Vagina (tissue), 2 donors: ENCODE measurements at regions not wholly inside any gene's neighbourhood (a gene's known extent, or its start where the extent isn't known, plus 50 kb on each side); places are given as distances from the start of the nearest gene placed in this dataset.

Experiments
- CTCF ChIP-seq, 3 experiments: fragments of 450-650 bp in 2 of 3; fragments of 200-600 bp in 1 of 3; sonication (generic) in 1 of 3; IDR thresholded peaks; one replicate each; pipeline ENCODE4 v1.5.1; 2017 to 2019; ENCODE audit warnings: antibody characterized with exemption in 3 of 3, mild to moderate bottlenecking in 2 of 3, moderate library complexity in 2 of 3
- POLR2AphosphoS5 ChIP-seq, 2 donors: sonication (generic); formaldehyde crosslinking; IDR thresholded peaks; one replicate each; pipeline ENCODE4 v1.9.0; 2017; ENCODE audit warnings: antibody characterized with exemption in 2 of 2, mild to moderate bottlenecking in 2 of 2, low read depth in 1 of 2; ENCODE audit not compliant: insufficient read depth in 1 of 2

- TF ChIP-seq CTCF (IDR thresholded peaks at IDR 0.05) (no peak), POLR2AphosphoS5 (IDR thresholded peaks at IDR 0.05; ENCODE audit: insufficient read depth in 1 of 2, low read depth in 1 of 2) (no peak)
Measured at GRCh38 chr11:105201166-105201565, 61.6 kb upstream of the CARD18 start.
